T-helper 17 cell (primary cell): ENCODE measurements at regions not wholly inside any gene's neighbourhood (a gene's known extent, or its start where the extent isn't known, plus 50 kb on each side); places are given as distances from the start of the nearest gene placed in this dataset.

Source experiments
- ATAC-seq: fragments of 150-1000 bp; cut with Tn5 transposase; 2 replicates; pipeline ENCODE4 v1.10.0; 2021; ENCODE audit warnings: mild to moderate bottlenecking, moderate library complexity
- DNase-seq, 3 donors: peaks; one replicate each; pipeline versions ENCODE4 v3.0.0 to v3.0.0-alpha.2; 2020 to 2021
- H3K9me3 ChIP-seq: one replicate; pipeline ENCODE4 v1.7.0; 2013; ENCODE audit warnings: low read length, mild to moderate bottlenecking; ENCODE audit not compliant: control insufficient read depth, poor library complexity, severe bottlenecking
- H3K27ac Mint-ChIP-seq: one replicate; pipeline ENCODE4 v1.8.0; 2022; ENCODE audit warnings: mild to moderate bottlenecking, moderate library complexity, mixed read lengths
- H3K27me3 Mint-ChIP-seq: one replicate; pipeline ENCODE4 v1.8.0; 2022; ENCODE audit warnings: mixed read lengths
- H3K36me3 Mint-ChIP-seq: one replicate; pipeline ENCODE4 v1.8.0; 2022; ENCODE audit warnings: low read depth, mixed read lengths
- H3K4me1 Mint-ChIP-seq: one replicate; pipeline ENCODE4 v1.8.0; 2022; ENCODE audit warnings: mild to moderate bottlenecking, mixed read lengths
- H3K4me3 Mint-ChIP-seq: one replicate; pipeline ENCODE4 v1.8.0; 2022; ENCODE audit warnings: mild to moderate bottlenecking, moderate library complexity, mixed read lengths

DNA sequence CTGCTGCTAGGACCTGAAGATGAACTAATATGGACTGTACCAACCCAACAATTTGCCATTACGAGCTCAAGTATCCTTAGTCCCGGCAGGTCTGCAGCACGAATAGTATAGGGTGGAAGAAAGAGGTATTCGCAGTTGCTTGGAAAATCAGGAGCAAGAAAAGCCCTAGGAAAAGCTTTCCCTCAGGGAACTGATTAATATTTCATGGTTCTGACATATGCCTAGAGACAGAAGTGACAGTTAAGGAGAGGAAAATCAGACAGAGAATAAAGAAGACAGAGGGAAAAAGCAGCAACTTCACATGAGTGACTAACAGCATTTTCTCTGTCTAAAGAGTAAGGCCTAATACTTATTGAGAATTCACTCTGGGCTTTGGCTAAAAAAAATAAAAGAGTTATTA is 602.9 kb upstream of the ATP2B1 start:
- H3K27ac Mint-ChIP-seq = no peak overlapping the region

DNA sequence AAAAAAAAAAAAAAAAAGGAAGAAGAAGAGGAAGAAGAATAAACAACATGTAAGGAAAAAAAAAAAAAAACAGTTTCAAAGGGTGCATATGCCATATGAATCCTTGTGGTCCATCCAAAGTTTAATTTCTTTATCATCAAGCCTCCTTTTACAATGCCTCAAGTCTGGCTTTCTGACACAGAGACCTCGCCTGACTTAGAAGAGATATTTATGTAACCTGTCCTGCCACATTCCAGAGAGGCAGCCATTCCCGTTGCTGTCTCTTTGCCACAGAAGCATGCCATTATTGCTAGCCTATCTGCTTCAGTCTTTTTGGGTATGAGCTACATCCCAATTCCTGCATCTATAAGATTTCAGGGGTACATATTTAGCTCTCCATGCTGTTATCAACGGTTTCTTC is 596.7 kb upstream of the ATP2B1 start:
- ATAC-seq = no peak
- no peak overlapping the region for H3K27ac Mint-ChIP-seq

More for the DNA sequence above, 602.9 kb upstream of the ATP2B1 start:
- DNase-seq (no peak), ATAC-seq (no peak)
- peaks cover 14% of the 10 kb centered on the region for H3K27me3 Mint-ChIP-seq
- H3K4me3 Mint-ChIP-seq = no peak overlapping the region
- H3K9me3 ChIP-seq = no peaks in the 10 kb centered on the region
- no peaks in the 10 kb centered on the region for H3K4me1 Mint-ChIP-seq
- no peaks in the 10 kb centered on the region for H3K36me3 Mint-ChIP-seq

DNA sequence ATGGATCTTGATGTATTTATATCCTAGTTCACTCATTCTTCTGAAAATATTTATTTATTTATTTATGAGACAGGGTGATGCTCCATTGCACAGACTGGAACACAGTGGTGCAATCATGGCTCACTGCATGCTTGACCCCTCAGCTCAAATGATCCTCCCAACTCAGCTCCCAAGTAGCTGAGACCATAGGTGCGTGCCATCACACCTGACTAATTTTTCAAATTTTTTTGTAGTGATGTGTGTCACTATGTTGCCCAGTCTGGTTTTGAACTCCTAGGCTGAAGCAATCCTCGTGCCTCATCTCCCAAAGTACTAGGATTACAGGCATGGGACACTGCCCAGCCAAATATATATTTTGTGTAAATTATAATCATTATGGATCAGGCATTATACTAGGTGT is 595.6 kb upstream of the ATP2B1 start:
- ATAC-seq (no peak), DNase-seq (no peak)
- H3K27me3 Mint-ChIP-seq = peaks cover 17% of the 10 kb centered on the region
- no peak overlapping the region for H3K27ac Mint-ChIP-seq
- H3K4me1 Mint-ChIP-seq = peaks cover 6% of the 10 kb centered on the region
- no peaks in the 10 kb centered on the region for H3K36me3 Mint-ChIP-seq
- no peak overlapping the region for H3K4me3 Mint-ChIP-seq
- H3K9me3 ChIP-seq = no peaks in the 10 kb centered on the region

More for the DNA sequence above, 596.7 kb upstream of the ATP2B1 start:
- Mint-ChIP-seq H3K27me3 (peaks cover 14% of the 10 kb centered on the region), H3K4me1 (peaks cover 2% of the 10 kb centered on the region), H3K4me3 (no peak overlapping the region), H3K36me3 (no peaks in the 10 kb centered on the region)
- no peak for DNase-seq
- H3K9me3 ChIP-seq = no peaks in the 10 kb centered on the region

DNA sequence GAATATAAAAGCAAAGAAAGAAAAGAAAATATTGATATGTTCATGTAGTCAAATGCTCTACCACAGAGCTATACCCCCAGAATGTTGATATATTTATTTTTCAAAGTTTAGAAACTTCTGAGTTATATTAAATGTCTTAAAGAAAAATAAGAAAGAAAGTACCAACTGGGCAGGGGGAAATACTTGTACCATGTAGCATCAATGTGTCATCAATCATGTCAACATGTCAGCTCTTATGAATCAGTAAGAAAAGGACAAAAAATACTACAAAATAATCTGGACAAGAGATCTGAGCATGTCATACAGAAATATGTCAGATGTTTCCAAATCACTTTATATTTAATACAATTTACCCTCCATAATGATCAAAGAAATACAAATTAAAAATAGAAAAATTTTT is 595.1 kb upstream of the ATP2B1 start:
- DNase-seq (no peak), ATAC-seq (no peak)
- H3K36me3 Mint-ChIP-seq = no peaks in the 10 kb centered on the region
- peaks cover 19% of the 10 kb centered on the region for H3K27me3 Mint-ChIP-seq
- no peak overlapping the region for H3K4me3 Mint-ChIP-seq
- H3K9me3 ChIP-seq = no peaks in the 10 kb centered on the region
- no peak overlapping the region for H3K27ac Mint-ChIP-seq
- H3K4me1 Mint-ChIP-seq = peaks cover 9% of the 10 kb centered on the region

DNA sequence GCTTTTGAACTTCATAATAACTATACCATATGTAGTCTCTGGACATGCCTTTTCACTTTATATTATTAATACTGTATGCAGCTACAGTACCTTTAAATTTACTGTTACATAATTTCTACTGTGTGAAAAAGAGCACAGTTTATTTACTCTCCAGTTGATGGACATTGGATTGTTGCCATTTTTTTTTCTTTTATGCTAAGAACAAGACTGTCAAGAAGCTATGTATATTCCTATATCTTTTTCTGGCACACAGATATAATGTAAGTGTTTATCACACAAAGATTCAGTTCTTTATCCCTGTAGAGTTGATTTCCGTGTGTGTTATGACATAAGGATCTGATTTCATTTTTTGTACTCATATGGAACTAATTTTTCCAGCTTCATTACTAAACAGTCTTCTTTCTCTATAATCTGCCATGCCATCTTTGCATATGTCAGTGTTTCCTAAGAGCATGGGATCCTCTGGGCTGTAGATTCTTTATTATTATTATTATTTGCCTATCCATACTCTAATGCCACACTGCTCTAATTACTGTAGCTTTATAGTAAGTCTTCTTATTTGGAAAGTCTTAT is 593.0 kb upstream of the ATP2B1 start:
- peaks cover 14% of the 10 kb centered on the region for H3K27me3 Mint-ChIP-seq
- H3K36me3 Mint-ChIP-seq = no peaks in the 10 kb centered on the region
- no peak for DNase-seq
- H3K4me3 Mint-ChIP-seq = no peak overlapping the region
- no peak overlapping the region for H3K27ac Mint-ChIP-seq
- no peaks in the 10 kb centered on the region for H3K9me3 ChIP-seq
- ATAC-seq = no peak
- H3K4me1 Mint-ChIP-seq = peaks cover 14% of the 10 kb centered on the region

DNA sequence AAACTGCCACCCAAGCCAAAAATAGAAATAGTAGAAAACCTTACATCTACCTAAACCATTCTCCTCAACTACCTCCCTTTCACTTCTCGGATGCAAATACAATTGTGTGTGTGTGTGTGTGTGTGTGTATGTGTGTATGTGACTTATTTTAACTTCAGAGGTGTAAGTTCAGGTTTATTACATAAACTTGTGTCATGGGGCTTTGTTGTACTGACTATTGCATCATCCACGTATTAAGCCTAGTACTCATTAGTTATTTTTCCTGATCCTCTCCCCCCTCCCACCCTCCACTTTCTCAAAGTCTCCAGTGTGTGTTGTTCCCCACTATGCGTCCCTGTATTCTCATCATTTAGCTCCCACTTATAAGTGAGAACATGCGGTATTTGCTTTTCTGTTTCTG is 592.5 kb upstream of the ATP2B1 start:
- Mint-ChIP-seq H3K36me3 (no peaks in the 10 kb centered on the region), H3K4me1 (peaks cover 12% of the 10 kb centered on the region), H3K27me3 (peaks cover 15% of the 10 kb centered on the region), H3K27ac (no peak overlapping the region), H3K4me3 (no peak overlapping the region)
- ATAC-seq = no peak
- no peak for DNase-seq
- H3K9me3 ChIP-seq = no peaks in the 10 kb centered on the region

DNA sequence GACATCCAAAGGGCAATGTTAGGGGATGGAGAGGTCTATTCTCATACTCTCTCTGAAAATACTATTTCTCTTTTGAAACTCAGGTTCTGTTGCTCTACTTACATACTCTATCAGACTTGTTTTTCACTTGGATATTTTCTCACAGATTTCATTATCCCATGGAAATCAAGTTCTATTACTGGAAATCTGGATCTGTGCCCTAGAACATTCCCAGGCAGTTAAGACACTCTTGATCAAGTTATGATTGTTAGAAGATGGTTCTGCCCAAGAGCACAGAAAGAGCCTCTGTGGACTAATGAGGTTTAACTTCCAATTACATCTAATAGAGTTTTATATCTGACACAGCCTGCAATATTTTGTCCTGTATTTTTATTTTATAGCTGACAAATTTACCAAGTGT is 591.0 kb upstream of the ATP2B1 start:
- peaks cover 25% of the 10 kb centered on the region for H3K27me3 Mint-ChIP-seq
- ATAC-seq (no peak), DNase-seq (no peak)
- H3K27ac Mint-ChIP-seq = peak overlapping the region; percentile 94
- no peaks in the 10 kb centered on the region for H3K36me3 Mint-ChIP-seq
- H3K9me3 ChIP-seq = no peaks in the 10 kb centered on the region
- H3K4me3 Mint-ChIP-seq = peak overlapping the region; percentile 90
- peaks cover 14% of the 10 kb centered on the region for H3K4me1 Mint-ChIP-seq

DNA sequence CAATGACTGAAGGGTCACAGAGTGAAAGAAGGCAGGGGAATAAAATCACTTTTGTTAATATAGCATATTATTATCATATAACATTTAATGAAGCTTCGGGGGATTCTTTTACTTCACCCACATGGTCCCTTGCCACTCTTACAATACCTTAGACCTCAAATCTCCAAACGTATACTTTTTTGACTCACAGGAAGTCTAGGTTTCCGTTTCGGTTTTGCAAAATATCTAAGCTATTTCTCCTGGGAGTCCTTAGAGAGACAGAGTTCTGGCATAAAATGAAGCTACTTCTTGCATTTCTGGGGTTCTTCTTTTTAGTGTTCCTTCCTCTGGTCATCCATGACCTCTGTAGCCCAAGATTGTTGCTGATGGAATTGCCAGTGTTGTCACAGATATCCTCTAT is 590.5 kb upstream of the ATP2B1 start:
- Mint-ChIP-seq H3K36me3 (no peaks in the 10 kb centered on the region), H3K27ac (peak overlapping the region; percentile 94), H3K4me3 (peak overlapping the region; percentile 90), H3K4me1 (peaks cover 14% of the 10 kb centered on the region), H3K27me3 (peaks cover 25% of the 10 kb centered on the region)
- no peaks in the 10 kb centered on the region for H3K9me3 ChIP-seq
- peak; percentile 68 for ATAC-seq
- DNase-seq = no peak

DNA sequence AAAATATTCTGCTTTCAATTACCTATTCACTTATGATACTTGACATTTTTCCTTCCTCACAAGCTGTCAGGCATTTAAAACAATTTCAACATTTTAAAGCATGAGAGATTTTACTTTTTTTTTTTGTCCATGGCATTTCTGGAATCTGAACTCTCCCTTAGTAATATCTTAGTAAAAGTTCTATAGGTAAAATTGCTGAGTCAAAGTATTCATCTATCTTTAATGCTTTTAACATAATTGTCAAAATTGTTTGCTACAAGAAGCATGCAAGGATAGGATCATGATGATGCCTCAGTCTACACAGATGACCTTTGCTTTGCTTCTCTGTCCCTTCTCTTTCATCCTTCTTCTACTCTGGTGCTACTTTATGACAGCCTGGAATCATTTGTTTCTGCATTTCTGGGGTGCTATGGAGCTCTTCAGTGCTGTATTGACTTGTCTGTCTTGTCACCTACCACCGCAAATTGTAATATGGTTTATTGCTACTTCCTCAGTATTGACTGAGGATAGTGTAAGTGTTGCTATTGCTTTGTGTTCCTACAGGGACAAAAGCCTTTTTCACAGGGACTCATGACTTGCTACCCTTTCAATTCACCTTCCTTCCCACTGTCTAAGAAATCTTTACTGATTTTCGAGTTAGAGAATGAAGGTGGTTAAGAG is 589.8 kb upstream of the ATP2B1 start:
- H3K27ac Mint-ChIP-seq = no peak overlapping the region
- peak overlapping the region; percentile 90 for H3K4me3 Mint-ChIP-seq
- ATAC-seq (no peak), DNase-seq (no peak)
- H3K36me3 Mint-ChIP-seq = no peaks in the 10 kb centered on the region
- H3K27me3 Mint-ChIP-seq = peaks cover 25% of the 10 kb centered on the region
- H3K4me1 Mint-ChIP-seq = peaks cover 14% of the 10 kb centered on the region
- no peaks in the 10 kb centered on the region for H3K9me3 ChIP-seq

DNA sequence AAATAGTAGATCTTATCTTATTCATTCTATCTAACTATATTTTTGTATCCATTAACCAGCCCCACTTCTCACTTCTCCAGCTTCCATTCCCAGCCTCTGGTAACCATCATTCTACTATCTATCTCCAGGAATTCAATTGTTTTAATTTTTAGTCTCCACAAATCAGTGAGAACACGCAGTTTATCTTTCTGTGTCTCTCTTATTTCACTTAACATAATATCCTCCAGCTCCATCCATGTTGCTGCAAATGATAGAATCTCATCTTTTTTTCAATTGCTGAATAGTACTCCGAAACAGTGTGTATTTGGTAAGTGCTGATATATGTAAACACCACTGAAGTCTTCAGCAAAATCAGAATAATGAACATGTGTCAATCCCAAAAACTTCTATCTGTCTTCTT is 587.2 kb upstream of the ATP2B1 start:
- ATAC-seq (no peak), DNase-seq (no peak)
- no peaks in the 10 kb centered on the region for H3K36me3 Mint-ChIP-seq
- peaks cover 31% of the 10 kb centered on the region for H3K27me3 Mint-ChIP-seq
- no peak overlapping the region for H3K4me3 Mint-ChIP-seq
- peaks cover 21% of the 10 kb centered on the region for H3K4me1 Mint-ChIP-seq
- H3K9me3 ChIP-seq = no peaks in the 10 kb centered on the region
- H3K27ac Mint-ChIP-seq = no peak overlapping the region

DNA sequence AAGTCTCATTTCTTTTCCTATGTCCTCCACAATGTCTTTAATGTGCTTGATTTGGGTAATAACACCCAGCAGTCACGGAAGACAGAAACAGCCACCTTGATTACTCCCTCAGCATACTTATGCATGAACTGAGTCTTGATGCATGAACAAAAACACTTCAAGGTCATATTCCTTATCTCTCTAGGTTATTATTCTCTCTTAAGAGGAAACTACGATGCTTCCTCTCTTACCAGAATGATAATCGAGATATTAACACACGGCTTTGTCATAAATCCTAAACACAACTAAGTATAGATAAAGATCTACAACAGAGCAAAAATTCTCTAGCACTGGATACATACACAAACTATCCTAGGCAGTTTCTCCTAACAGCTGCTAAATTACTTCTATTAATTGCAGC is 583.5 kb upstream of the ATP2B1 start:
- no peaks in the 10 kb centered on the region for H3K9me3 ChIP-seq
- Mint-ChIP-seq H3K4me1 (peaks cover 9% of the 10 kb centered on the region), H3K27ac (no peak overlapping the region), H3K36me3 (no peaks in the 10 kb centered on the region), H3K4me3 (no peak overlapping the region), H3K27me3 (peaks cover 16% of the 10 kb centered on the region)
- DNase-seq (no peak), ATAC-seq (no peak)

DNA sequence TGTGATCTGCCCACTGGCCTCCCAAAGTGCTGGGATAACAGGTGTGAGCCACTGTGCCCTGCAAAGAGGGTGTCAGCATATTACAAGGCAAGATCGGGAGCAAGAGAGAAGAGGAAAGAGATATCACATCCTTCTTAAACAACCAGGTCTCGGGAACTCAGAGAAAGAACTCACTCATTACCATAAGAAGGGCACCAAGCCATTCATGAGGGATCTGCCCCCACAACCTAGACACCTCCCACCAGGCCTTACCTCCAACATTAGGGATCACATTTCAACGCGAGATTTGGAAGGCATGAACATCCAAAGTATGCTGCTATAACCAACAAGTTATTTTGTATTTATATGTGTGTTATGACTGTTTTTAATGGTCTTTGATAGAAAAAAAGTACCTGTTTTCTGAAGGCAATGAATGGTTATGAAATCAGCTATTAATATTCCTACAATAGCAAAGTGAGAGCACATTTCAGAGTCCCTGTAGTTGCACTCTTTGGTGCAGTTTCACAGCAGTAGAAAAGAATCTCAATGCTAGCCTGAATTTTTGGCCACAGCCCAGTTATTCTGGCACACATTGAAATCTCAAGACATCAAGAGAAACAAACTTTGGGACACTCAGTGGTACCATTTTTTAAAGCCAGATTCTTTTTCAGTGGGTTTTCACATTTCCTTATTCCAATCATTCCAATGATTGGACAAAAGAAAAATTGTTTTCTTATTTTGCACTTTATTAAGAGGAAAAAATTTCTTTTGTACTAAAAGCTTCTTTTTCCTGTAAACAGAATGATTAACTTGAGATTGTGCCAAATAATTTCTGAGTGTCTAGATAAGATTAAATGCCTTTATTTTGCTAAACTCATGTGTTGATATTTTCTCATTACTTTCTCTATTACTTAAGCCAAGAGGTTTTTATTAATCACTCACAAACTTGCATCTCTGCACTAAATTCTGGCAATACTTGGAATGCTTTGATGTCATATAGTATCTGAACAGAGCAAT is 582.6 kb upstream of the ATP2B1 start:
- H3K36me3 Mint-ChIP-seq = no peaks in the 10 kb centered on the region

DNA sequence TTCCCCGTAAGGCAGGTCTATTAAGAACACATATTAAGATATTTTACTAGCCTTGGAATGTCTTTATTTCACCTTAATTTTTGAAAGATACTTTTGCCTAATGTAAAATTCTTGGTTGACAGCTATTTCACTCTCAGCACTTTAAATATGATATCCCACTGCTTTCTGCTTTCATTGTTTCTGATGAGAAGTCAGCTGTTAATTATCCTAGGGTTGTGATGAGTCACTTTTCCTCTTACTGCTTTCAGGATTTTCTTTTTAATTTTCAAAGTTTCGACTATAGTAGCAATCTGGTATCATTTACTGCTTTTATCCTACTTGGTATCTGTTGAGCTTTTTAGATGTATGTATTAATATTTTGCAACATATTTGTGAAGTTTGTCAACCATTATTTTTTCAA is 578.9 kb upstream of the ATP2B1 start:
- DNase-seq = no peak

More for the DNA sequence above, 582.6 kb upstream of the ATP2B1 start:
- ATAC-seq (no peak), DNase-seq (no peak)
- Mint-ChIP-seq H3K4me1 (peaks cover 9% of the 10 kb centered on the region), H3K27me3 (peaks cover 16% of the 10 kb centered on the region), H3K27ac (no peak overlapping the region), H3K4me3 (no peak overlapping the region)
- H3K9me3 ChIP-seq = no peaks in the 10 kb centered on the region

More for the DNA sequence above, 578.9 kb upstream of the ATP2B1 start:
- Mint-ChIP-seq H3K36me3 (no peaks in the 10 kb centered on the region), H3K4me1 (peaks cover 5% of the 10 kb centered on the region), H3K27ac (no peak overlapping the region), H3K4me3 (no peak overlapping the region), H3K27me3 (peaks cover 6% of the 10 kb centered on the region)
- ATAC-seq = no peak
- no peaks in the 10 kb centered on the region for H3K9me3 ChIP-seq
